Activated T-helper 2 cell treated with anti-CD3 and anti-CD28 coated beads, Interferon-gamma antibody, Interleukin-2, Interleukin-4, amounts not matched to agents 10 μg/mL and 5 μg/mL and 100 μg/mL, durations not matched to agents 14 hours and 24 hours and 36 hours (primary cell): ENCODE measurements at regions not wholly inside any gene's neighbourhood (a gene's known extent, or its start where the extent isn't known, plus 50 kb on each side); places are given as distances from the start of the nearest gene placed in this dataset.

ENCODE experiments used
- DNase-seq: peaks from one replicate; pipeline ENCODE4 v3.0.0; 2021; ENCODE audit warnings: low spot score
- H3K27ac Mint-ChIP-seq: one replicate; pipeline ENCODE4 v1.8.0; 2021; ENCODE audit warnings: mixed read lengths
- H3K27me3 Mint-ChIP-seq: one replicate; pipeline ENCODE4 v1.8.0; 2021; ENCODE audit warnings: low read depth, mixed read lengths
- H3K36me3 Mint-ChIP-seq: one replicate; pipeline ENCODE4 v1.8.0; 2021; ENCODE audit warnings: low read depth, mixed read lengths
- H3K4me1 Mint-ChIP-seq: one replicate; pipeline ENCODE4 v1.8.0; 2021; ENCODE audit warnings: low read depth, mixed read lengths
- H3K4me3 Mint-ChIP-seq: one replicate; pipeline ENCODE4 v1.8.0; 2021; ENCODE audit warnings: low read depth, mild to moderate bottlenecking, moderate library complexity, mixed read lengths
- H3K9me3 Mint-ChIP-seq: one replicate; pipeline ENCODE4 v1.8.0; 2021; ENCODE audit warnings: mixed read lengths
- intact Hi-C: fragments of 100-400 bp; cut with micrococcal nuclease; formaldehyde crosslinking; loops from one replicate; pipeline ENCODE4 v1.15.1; 2023

- intact Hi-C loops = no loop called here
- Mint-ChIP-seq H3K27me3 (peaks cover 34% of the 10 kb centered on the region), H3K4me1 (peaks cover 1% of the 10 kb centered on the region), H3K36me3 (no peaks in the 10 kb centered on the region), H3K4me3 (no peak overlapping the region), H3K27ac (no peak overlapping the region), H3K9me3 (no peaks in the 10 kb centered on the region)
- no peak for DNase-seq
These were observed 378.5 kb upstream of the CAMK1G start for GRCh38 chr1:209205039-209205438.

- Mint-ChIP-seq H3K9me3 (no peaks in the 10 kb centered on the region), H3K27ac (no peak overlapping the region), H3K4me1 (peaks cover 1% of the 10 kb centered on the region), H3K27me3 (peaks cover 43% of the 10 kb centered on the region), H3K36me3 (no peaks in the 10 kb centered on the region), H3K4me3 (no peak overlapping the region)
- intact Hi-C loops = no loop called here
- DNase-seq = no peak
These were observed 376.3 kb upstream of the CAMK1G start for GRCh38 chr1:209207126-209207700.

GRCh38 chr1:209207701-209208286 is 375.7 kb upstream of the CAMK1G start:
- Mint-ChIP-seq H3K4me1 (peaks cover 1% of the 10 kb centered on the region), H3K4me3 (no peak overlapping the region), H3K36me3 (no peaks in the 10 kb centered on the region), H3K27ac (no peak overlapping the region), H3K9me3 (no peaks in the 10 kb centered on the region), H3K27me3 (peaks cover 43% of the 10 kb centered on the region)
- peak; percentile 9 for DNase-seq
- intact Hi-C loops = no loop called here

GRCh38 chr1:209208648-209209047 is 374.9 kb upstream of the CAMK1G start:
- intact Hi-C loops = no loop called here
- no peaks in the 10 kb centered on the region for H3K36me3 Mint-ChIP-seq

GRCh38 chr1:209213989-209214388 is 369.5 kb upstream of the CAMK1G start:
- Mint-ChIP-seq H3K27me3 (peaks cover 16% of the 10 kb centered on the region), H3K27ac (no peak overlapping the region), H3K4me1 (no peaks in the 10 kb centered on the region), H3K4me3 (no peak overlapping the region), H3K36me3 (no peaks in the 10 kb centered on the region), H3K9me3 (no peaks in the 10 kb centered on the region)
- intact Hi-C loops = no loop called here
- DNase-seq = no peak

More at GRCh38 chr1:209208648-209209047, 374.9 kb upstream of the CAMK1G start:
- H3K27me3 Mint-ChIP-seq = peaks cover 43% of the 10 kb centered on the region
- DNase-seq = no peak
- no peak overlapping the region for H3K4me3 Mint-ChIP-seq
- no peaks in the 10 kb centered on the region for H3K9me3 Mint-ChIP-seq
- H3K4me1 Mint-ChIP-seq = peaks cover 1% of the 10 kb centered on the region
- H3K27ac Mint-ChIP-seq = no peak overlapping the region

GRCh38 chr1:209215826-209216225 is 367.7 kb upstream of the CAMK1G start:
- Mint-ChIP-seq H3K4me3 (no peak overlapping the region), H3K36me3 (no peaks in the 10 kb centered on the region), H3K27ac (no peak overlapping the region), H3K27me3 (peaks cover 3% of the 10 kb centered on the region), H3K4me1 (no peaks in the 10 kb centered on the region), H3K9me3 (no peaks in the 10 kb centered on the region)
- intact Hi-C loops = no loop called here
- no peak for DNase-seq

GRCh38 chr1:209218113-209218512 is 365.4 kb upstream of the CAMK1G start:
- Mint-ChIP-seq H3K9me3 (no peaks in the 10 kb centered on the region), H3K27ac (no peak overlapping the region), H3K4me3 (no peak overlapping the region), H3K36me3 (no peaks in the 10 kb centered on the region), H3K27me3 (no peaks in the 10 kb centered on the region), H3K4me1 (no peaks in the 10 kb centered on the region)
- intact Hi-C loops = no loop called here
- DNase-seq = no peak

GRCh38 chr1:209218981-209219380 is 364.5 kb upstream of the CAMK1G start:
- Mint-ChIP-seq H3K36me3 (no peaks in the 10 kb centered on the region), H3K4me3 (no peak overlapping the region), H3K27ac (no peak overlapping the region), H3K27me3 (peaks cover 2% of the 10 kb centered on the region), H3K4me1 (no peaks in the 10 kb centered on the region), H3K9me3 (no peaks in the 10 kb centered on the region)
- DNase-seq = no peak
- intact Hi-C loops = no loop called here

GRCh38 chr1:209219791-209220524 is 363.6 kb upstream of the CAMK1G start:
- Mint-ChIP-seq H3K36me3 (no peaks in the 10 kb centered on the region), H3K27me3 (peaks cover 2% of the 10 kb centered on the region), H3K27ac (no peak overlapping the region), H3K9me3 (no peaks in the 10 kb centered on the region), H3K4me3 (no peak overlapping the region), H3K4me1 (no peaks in the 10 kb centered on the region)
- intact Hi-C loops = no loop called here
- DNase-seq = no peak

GRCh38 chr1:209222826-209223225 is 360.7 kb upstream of the CAMK1G start:
- H3K27me3 Mint-ChIP-seq = peaks cover 2% of the 10 kb centered on the region
- no peaks in the 10 kb centered on the region for H3K36me3 Mint-ChIP-seq
- no peak for DNase-seq
- intact Hi-C loops = no loop called here
- no peaks in the 10 kb centered on the region for H3K9me3 Mint-ChIP-seq
- H3K4me3 Mint-ChIP-seq = no peak overlapping the region
- H3K27ac Mint-ChIP-seq = no peak overlapping the region
- no peaks in the 10 kb centered on the region for H3K4me1 Mint-ChIP-seq

- Mint-ChIP-seq H3K9me3 (no peaks in the 10 kb centered on the region), H3K27ac (no peak overlapping the region), H3K27me3 (peaks cover 2% of the 10 kb centered on the region), H3K36me3 (no peaks in the 10 kb centered on the region), H3K4me3 (no peak overlapping the region), H3K4me1 (no peaks in the 10 kb centered on the region)
- DNase-seq = no peak
- intact Hi-C loops = no loop called here
These were observed 359.7 kb upstream of the CAMK1G start for GRCh38 chr1:209223791-209224190.

- Mint-ChIP-seq H3K36me3 (no peaks in the 10 kb centered on the region), H3K9me3 (no peaks in the 10 kb centered on the region), H3K4me1 (no peaks in the 10 kb centered on the region), H3K27me3 (peaks cover 2% of the 10 kb centered on the region), H3K4me3 (no peak overlapping the region), H3K27ac (no peak overlapping the region)
- intact Hi-C loops = no loop called here
- no peak for DNase-seq
These were observed 358.6 kb upstream of the CAMK1G start for GRCh38 chr1:209224886-209225285.

- H3K4me3 Mint-ChIP-seq = no peak overlapping the region
- H3K4me1 Mint-ChIP-seq = no peaks in the 10 kb centered on the region
- peaks cover 5% of the 10 kb centered on the region for H3K9me3 Mint-ChIP-seq
- intact Hi-C loops = no loop called here
- H3K27me3 Mint-ChIP-seq = peaks cover 5% of the 10 kb centered on the region
- DNase-seq = no peak
- H3K27ac Mint-ChIP-seq = no peak overlapping the region
- H3K36me3 Mint-ChIP-seq = no peaks in the 10 kb centered on the region
These were observed 356.3 kb upstream of the CAMK1G start for GRCh38 chr1:209227171-209227570.
